ENCODE measurements at regions not wholly inside any gene's neighbourhood (a gene's known extent, or its start where the extent isn't known, plus 50 kb on each side); places are given as distances from the start of the nearest gene placed in this dataset.

- DNase-seq, result no peak
These were observed 723.8 kb downstream of the CDH11 start for GRCh38 chr16:64397945-64398508.

- no peak for DNase-seq
These were observed 724.8 kb downstream of the CDH11 start for GRCh38 chr16:64397042-64397441.

- DNase-seq, result no peak
These were observed 727.8 kb downstream of the CDH11 start for GRCh38 chr16:64394061-64394460.

- no peak for DNase-seq
These were observed 729.4 kb downstream of the CDH11 start for GRCh38 chr16:64392456-64392855.

- no peak for DNase-seq
These were observed 730.7 kb downstream of the CDH11 start for GRCh38 chr16:64391063-64391600.

- no peak for DNase-seq
These were observed 731.8 kb downstream of the CDH11 start for GRCh38 chr16:64390102-64390501.

GRCh38 chr16:64384636-64385035 is 737.2 kb downstream of the CDH11 start:
- no peak for DNase-seq

GRCh38 chr16:64381979-64382378 is 739.9 kb downstream of the CDH11 start:
- DNase-seq, result no peak

GRCh38 chr16:64380751-64381150 is 741.1 kb downstream of the CDH11 start:
- no peak for DNase-seq

GRCh38 chr16:64375391-64375980 is 746.4 kb downstream of the CDH11 start:
- no peak for DNase-seq

- DNase-seq, result no peak
These were observed 751.8 kb downstream of the CDH11 start for GRCh38 chr16:64370112-64370511.

- DNase-seq, result no peak
These were observed 756.4 kb downstream of the CDH11 start for GRCh38 chr16:64365448-64365931.

- DNase-seq, result no peak
These were observed 757.0 kb downstream of the CDH11 start for GRCh38 chr16:64364894-64365293.

GRCh38 chr16:64364416-64364815 is 757.4 kb downstream of the CDH11 start:
- DNase-seq, result no peak

GRCh38 chr16:64364016-64364415 is 757.8 kb downstream of the CDH11 start:
- no peak for DNase-seq

GRCh38 chr16:64363039-64363438 is 758.8 kb downstream of the CDH11 start:
- DNase-seq, result no peak

- no peak for DNase-seq
These were observed 759.7 kb downstream of the CDH11 start for GRCh38 chr16:64362193-64362592.

- no peak for DNase-seq
These were observed 760.1 kb downstream of the CDH11 start for GRCh38 chr16:64361753-64362152.

GRCh38 chr16:64358291-64358690 is 763.6 kb downstream of the CDH11 start:
- no peak for DNase-seq

GRCh38 chr16:64356267-64356666 is 765.6 kb downstream of the CDH11 start:
- no peak for DNase-seq

- no peak for DNase-seq
These were observed 769.6 kb downstream of the CDH11 start for GRCh38 chr16:64352246-64352645.

- DNase-seq, result no peak
These were observed 770.7 kb downstream of the CDH11 start for GRCh38 chr16:64351121-64351520.

GRCh38 chr16:64346080-64346479 is 775.8 kb downstream of the CDH11 start:
- no peak for DNase-seq

GRCh38 chr16:64345142-64345541 is 776.7 kb downstream of the CDH11 start:
- no peak for DNase-seq
